Caco-2 (cell line): ENCODE measurements at regions not wholly inside any gene's neighbourhood (a gene's known extent, or its start where the extent isn't known, plus 50 kb on each side); places are given as distances from the start of the nearest gene placed in this dataset.

ENCODE experiments used
- BruUV-seq: library from RNA; stranded (reverse); fragments of 400-500 nt; replicated peaks from 2 replicates; lab custom pipeline; 2021; lab: Mats Ljungman, UMichigan
- CTCF ChIA-PET: fragments of 300-600 bp; sonication (Branson Sonifier 250); formaldehyde crosslinking; loops from one replicate; lab custom pipeline; 2022; ENCODE audit warnings: antibody characterized with exemption; lab: Charles Lee
- POLR2A ChIA-PET: fragments of 300-600 bp; sonication (Branson Sonifier 250); formaldehyde crosslinking; loops from one replicate; lab custom pipeline; 2022; ENCODE audit warnings: antibody characterized with exemption; lab: Charles Lee
- DNase-seq, 2 experiments: peaks; one replicate each; pipeline versions ENCODE4 v3.0.0 to v3.0.0-alpha.2; 2020 to 2022
- H3K27me3 ChIP-seq: replicated peaks from 2 replicates; pipeline ENCODE4 v1.6.0; 2011; ENCODE audit warnings: low read length; ENCODE audit not compliant: control insufficient read depth, insufficient read depth
- H3K36me3 ChIP-seq: 2 replicates; pipeline ENCODE4 v1.5.1; 2011; ENCODE audit warnings: low read length; ENCODE audit not compliant: control insufficient read depth, insufficient read depth
- H3K4me1 ChIP-seq: fragments of 250-450 bp; sonication (Bioruptor Pico); 2 replicates; pipeline ENCODE4 v1.5.1; 2020; ENCODE audit warnings: mild to moderate bottlenecking
- H3K4me3 ChIP-seq: 2 replicates; pipeline ENCODE4 v1.5.1; 2011; ENCODE audit warnings: low read depth, mild to moderate bottlenecking, control low read depth, low read length
- H3K9me3 ChIP-seq: fragments of 250-450 bp; sonication (Bioruptor Pico); 2 replicates; pipeline ENCODE4 v1.5.1; 2020; ENCODE audit warnings: mild to moderate bottlenecking, moderate library complexity
- H3K27ac Mint-ChIP-seq: one replicate; pipeline ENCODE4 v1.8.0; 2022; ENCODE audit warnings: mixed read lengths; ENCODE audit not compliant: unreplicated experiment
- H3K27me3 Mint-ChIP-seq: one replicate; pipeline ENCODE4 v1.8.0; 2022; ENCODE audit warnings: mixed read lengths; ENCODE audit not compliant: insufficient read depth, unreplicated experiment
- H3K36me3 Mint-ChIP-seq: one replicate; pipeline ENCODE4 v1.8.0; 2022; ENCODE audit warnings: mild to moderate bottlenecking, mixed read lengths; ENCODE audit not compliant: insufficient read depth, unreplicated experiment
- H3K4me1 Mint-ChIP-seq: one replicate; pipeline ENCODE4 v1.8.0; 2022; ENCODE audit warnings: low read depth, mixed read lengths; ENCODE audit not compliant: unreplicated experiment
- H3K4me3 Mint-ChIP-seq: one replicate; pipeline ENCODE4 v1.8.0; 2022; ENCODE audit warnings: mild to moderate bottlenecking, moderate library complexity, mixed read lengths; ENCODE audit not compliant: unreplicated experiment
- H3K9me3 Mint-ChIP-seq: one replicate; pipeline ENCODE4 v1.8.0; 2022; ENCODE audit warnings: mixed read lengths; ENCODE audit not compliant: unreplicated experiment
- CTCF ChIP-seq, 2 experiments: fragments of 200-600 bp in 1 of 2; IDR thresholded peaks; 1 replicate in 1 of 2; 2 replicates in 1 of 2; pipeline versions ENCODE4 v1.5.1 to v1.8.0; 2011 to 2022; ENCODE audit warnings: antibody characterized with exemption in 1 of 2, control low read depth in 1 of 2, inconsistent platforms in 1 of 2, low read depth in 1 of 2, low read length in 1 of 2, mild to moderate bottlenecking in 1 of 2, moderate library complexity in 1 of 2; ENCODE audit not compliant: insufficient read depth in 1 of 2, severe bottlenecking in 1 of 2, unreplicated experiment in 1 of 2
- intact Hi-C: fragments of 100-400 bp; cut with micrococcal nuclease; formaldehyde crosslinking; loops from one replicate; pipeline ENCODE4 v1.10.0; 2022; ENCODE audit not compliant: unreplicated experiment

DNA sequence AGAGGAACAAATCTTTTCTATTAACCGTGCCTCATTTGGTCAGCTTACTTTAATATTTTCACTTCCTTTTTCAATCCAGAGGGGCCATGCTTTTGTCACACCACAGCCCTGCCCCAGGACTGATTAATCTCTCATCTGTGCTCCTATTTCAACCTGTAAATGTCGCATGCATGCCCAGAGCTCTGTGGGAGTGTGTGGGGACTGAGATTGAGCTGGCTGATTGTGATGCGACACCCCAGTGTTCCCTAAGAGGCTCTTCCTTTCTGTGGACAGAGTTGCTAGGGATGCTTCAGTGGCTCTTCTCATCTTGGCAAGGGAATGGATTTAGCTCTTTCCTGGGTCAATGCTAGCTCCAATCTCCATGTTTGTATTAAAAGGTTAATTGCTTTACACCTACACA, 249.6 kb downstream of the TDRD3 start:
- H3K4me3 Mint-ChIP-seq = no peak overlapping the region
- POLR2A ChIA-PET = no interaction called here
- H3K27ac Mint-ChIP-seq = no peak overlapping the region
- no peaks in the 10 kb centered on the region for H3K9me3 Mint-ChIP-seq
- no peak for DNase-seq
- H3K4me3 ChIP-seq = no peak overlapping the region
- no peaks in the 10 kb centered on the region; the same call in 1 of the 2 replicates for H3K27me3 ChIP-seq
- BruUV-seq = no TSS peak
- H3K4me1 Mint-ChIP-seq = no peaks in the 10 kb centered on the region
- H3K9me3 ChIP-seq = no peaks in the 10 kb centered on the region
- no peaks in the 10 kb centered on the region for H3K4me1 ChIP-seq
- H3K27me3 Mint-ChIP-seq = peaks cover 15% of the 10 kb centered on the region
- CTCF ChIA-PET = interaction anchor here (0.6 kb wide), 1 partner anchor 13 kb away, joined by 3 read pairs; no protein-coding TSS in a partner anchor
- intact Hi-C loops = no loop called here
- TF ChIP-seq CTCF (IDR thresholded peaks at IDR 0.05; ENCODE audit: insufficient read depth in 1 of 2, low read depth in 1 of 2, low read length in 1 of 2, severe bottlenecking in 1 of 2, unreplicated experiment in 1 of 2) = no peak
- no peaks in the 10 kb centered on the region for H3K36me3 Mint-ChIP-seq
- H3K36me3 ChIP-seq = no peaks in the 10 kb centered on the region

GRCh38 chr13:60645676-60646075, 248.7 kb downstream of the TDRD3 start:
- Mint-ChIP-seq H3K36me3 (no peaks in the 10 kb centered on the region), H3K27me3 (peaks cover 18% of the 10 kb centered on the region), H3K9me3 (no peaks in the 10 kb centered on the region), H3K4me3 (no peak overlapping the region), H3K27ac (no peak overlapping the region), H3K4me1 (no peaks in the 10 kb centered on the region)
- no peak for TF ChIP-seq CTCF (IDR thresholded peaks at IDR 0.05; ENCODE audit: insufficient read depth in 1 of 2, low read depth in 1 of 2, low read length in 1 of 2, severe bottlenecking in 1 of 2, unreplicated experiment in 1 of 2)
- H3K27me3 ChIP-seq = no peaks in the 10 kb centered on the region
- no peak for DNase-seq
- no peak overlapping the region for H3K4me3 ChIP-seq
- no peaks in the 10 kb centered on the region for H3K36me3 ChIP-seq
- H3K4me1 ChIP-seq = no peaks in the 10 kb centered on the region
- BruUV-seq = no TSS peak
- intact Hi-C loops = no loop called here
- ChIA-PET CTCF (no interaction called here), POLR2A (no interaction called here)
- H3K9me3 ChIP-seq = no peaks in the 10 kb centered on the region

DNA sequence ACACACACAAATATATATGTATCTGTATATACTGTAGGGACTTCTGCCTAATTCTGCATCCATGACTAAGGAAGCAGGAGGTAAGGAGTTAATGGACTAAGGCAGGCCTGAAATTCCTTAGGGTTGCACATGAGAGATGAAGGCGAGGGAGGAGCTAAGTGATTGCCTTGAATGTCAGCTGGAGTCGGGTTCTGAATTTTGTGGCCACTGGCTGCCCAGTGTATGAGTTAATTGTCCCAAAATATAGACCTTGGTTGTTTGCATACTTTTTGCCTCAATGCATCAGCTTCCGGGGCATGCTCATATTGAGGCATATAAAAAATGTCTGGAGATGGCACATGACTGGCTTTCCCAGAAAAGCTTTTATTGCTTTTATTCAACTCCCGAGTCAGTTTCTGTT, 245.5 kb downstream of the TDRD3 start:
- no peaks in the 10 kb centered on the region for H3K36me3 Mint-ChIP-seq
- no peaks in the 10 kb centered on the region for H3K27me3 ChIP-seq
- no peak for TF ChIP-seq CTCF (IDR thresholded peaks at IDR 0.05; ENCODE audit: insufficient read depth in 1 of 2, low read depth in 1 of 2, low read length in 1 of 2, severe bottlenecking in 1 of 2, unreplicated experiment in 1 of 2)
- H3K4me3 ChIP-seq = no peak overlapping the region
- H3K9me3 ChIP-seq = no peaks in the 10 kb centered on the region
- CTCF ChIA-PET = no interaction called here
- H3K9me3 Mint-ChIP-seq = no peaks in the 10 kb centered on the region
- no peak for DNase-seq
- no peaks in the 10 kb centered on the region for H3K36me3 ChIP-seq
- no peaks in the 10 kb centered on the region for H3K4me1 Mint-ChIP-seq
- peaks cover 19% of the 10 kb centered on the region for H3K27me3 Mint-ChIP-seq
- H3K27ac Mint-ChIP-seq = no peak overlapping the region
- H3K4me3 Mint-ChIP-seq = no peak overlapping the region
- intact Hi-C loops = no loop called here
- POLR2A ChIA-PET = no interaction called here
- BruUV-seq = no TSS peak
- H3K4me1 ChIP-seq = no peaks in the 10 kb centered on the region
